NK-92 treated with Interleukin-12 subunit alpha and Interleukin-12 subunit beta, amount 100 ng/mL, for 24 hours (cell line): ENCODE measurements at regions not wholly inside any gene's neighbourhood (a gene's known extent, or its start where the extent isn't known, plus 50 kb on each side); places are given as distances from the start of the nearest gene placed in this dataset.

Experiments used
- DNase-seq: peaks from one replicate; lab custom pipeline; 2025; lab: John Stamatoyannopoulos, UW

- no peak for DNase-seq
Measured at GRCh38 chr9:109883623-109884022, 103.6 kb downstream of the PALM2AKAP2 start.

GRCh38 chr9:109886041-109886440, 106.0 kb downstream of the PALM2AKAP2 start:
- DNase-seq = no peak

GRCh38 chr9:109886617-109887016, 106.6 kb downstream of the PALM2AKAP2 start:
- DNase-seq = no peak

- DNase-seq = no peak
Measured at GRCh38 chr9:109887079-109887478, 107.1 kb downstream of the PALM2AKAP2 start.

DNA sequence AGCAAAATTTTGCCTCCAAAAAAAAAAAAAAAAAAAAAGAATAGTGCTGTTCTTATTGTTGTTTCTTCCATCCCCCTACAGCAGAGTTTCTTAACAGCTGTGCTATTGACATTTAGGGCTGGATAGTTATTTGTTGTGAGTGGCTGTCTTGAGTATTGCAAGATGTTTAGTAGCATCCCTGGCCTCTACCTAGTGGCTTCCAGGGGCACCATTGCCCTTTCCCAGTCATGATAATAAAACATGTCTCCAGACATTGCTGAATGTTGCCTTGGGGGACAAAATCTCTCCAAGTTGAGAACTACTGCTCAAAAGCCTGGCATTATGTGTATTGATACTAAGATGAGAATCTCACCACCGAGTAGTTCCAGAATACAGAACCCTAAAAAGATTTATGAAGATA, 108.7 kb downstream of the PALM2AKAP2 start:
- no peak for DNase-seq

GRCh38 chr9:109889456-109889855, 109.5 kb downstream of the PALM2AKAP2 start:
- no peak for DNase-seq

GRCh38 chr9:109893241-109893640, 113.2 kb downstream of the PALM2AKAP2 start:
- no peak for DNase-seq

DNA sequence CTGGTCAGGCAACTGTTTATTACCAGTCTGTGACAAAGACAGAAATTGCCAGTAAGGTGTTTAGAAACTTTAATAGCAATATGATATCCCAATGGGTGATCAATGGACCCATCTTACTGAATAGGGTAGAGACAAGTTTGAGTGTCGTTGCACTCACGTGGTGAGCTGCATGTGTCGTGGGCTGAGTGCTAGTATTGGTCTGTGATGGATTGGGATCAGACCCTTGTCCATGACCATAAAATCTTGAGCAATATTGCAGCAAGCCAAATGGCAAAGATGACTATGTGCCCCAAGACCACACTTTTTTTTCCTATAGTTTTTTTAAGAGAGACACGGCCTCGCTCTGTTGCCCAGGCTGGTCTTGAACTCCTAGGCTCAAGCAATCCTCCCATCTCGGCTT, 114.5 kb downstream of the PALM2AKAP2 start:
- no peak for DNase-seq

- DNase-seq = no peak
Measured at GRCh38 chr9:109894921-109895758, 115.1 kb downstream of the PALM2AKAP2 start.

GRCh38 chr9:109901201-109901600, 121.2 kb downstream of the PALM2AKAP2 start:
- DNase-seq = no peak

DNA sequence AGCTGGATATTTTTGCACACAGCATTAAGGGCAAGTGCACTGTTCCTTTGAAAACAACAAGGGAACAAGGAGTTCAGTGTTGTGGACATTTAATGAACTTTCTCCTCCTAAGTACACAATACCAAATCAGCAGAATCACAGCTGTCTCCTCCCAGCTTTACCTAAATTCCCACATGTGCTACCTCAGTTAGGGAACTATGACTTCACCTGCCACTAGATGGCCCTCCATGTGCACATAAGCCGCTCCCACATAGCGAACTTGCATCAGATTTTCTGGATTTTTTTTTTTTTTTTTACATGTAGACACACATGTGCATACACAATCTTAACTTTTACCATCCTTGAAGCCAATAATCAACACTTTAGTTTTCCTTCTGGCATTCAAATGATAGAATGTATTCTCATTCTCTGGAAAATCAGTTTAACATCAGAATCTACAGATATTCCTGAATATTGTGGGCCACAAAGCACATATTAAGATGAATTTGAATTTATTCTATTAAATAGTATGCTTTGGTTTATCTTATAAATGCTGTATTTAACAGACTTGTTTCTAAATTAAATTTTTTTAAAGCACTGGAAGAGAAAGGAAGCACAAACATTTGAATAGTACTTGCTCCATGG, 123.6 kb downstream of the PALM2AKAP2 start:
- DNase-seq = peak; percentile 11

DNA sequence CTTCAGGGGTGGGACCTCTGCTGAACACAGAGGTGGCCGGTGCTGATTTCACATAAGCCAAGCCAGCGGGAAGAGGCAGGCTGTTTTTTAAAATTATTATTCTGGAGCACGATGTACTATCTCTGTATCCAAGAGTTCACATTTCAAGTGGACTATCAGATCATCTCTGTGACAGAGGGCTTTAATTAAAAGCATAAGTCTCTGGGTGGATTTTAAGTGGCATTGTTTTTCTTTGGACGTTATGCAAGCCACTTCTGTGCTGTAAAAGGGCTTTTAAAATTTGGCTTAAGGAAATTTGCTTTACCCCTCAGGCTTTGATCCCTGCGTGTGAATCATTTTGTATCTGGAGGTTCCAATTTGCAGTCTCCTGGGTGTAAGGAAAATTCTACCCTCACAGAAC, 124.7 kb downstream of the PALM2AKAP2 start:
- no peak for DNase-seq

- no peak for DNase-seq
Measured at GRCh38 chr9:109905472-109905871, 125.5 kb downstream of the PALM2AKAP2 start.

DNA sequence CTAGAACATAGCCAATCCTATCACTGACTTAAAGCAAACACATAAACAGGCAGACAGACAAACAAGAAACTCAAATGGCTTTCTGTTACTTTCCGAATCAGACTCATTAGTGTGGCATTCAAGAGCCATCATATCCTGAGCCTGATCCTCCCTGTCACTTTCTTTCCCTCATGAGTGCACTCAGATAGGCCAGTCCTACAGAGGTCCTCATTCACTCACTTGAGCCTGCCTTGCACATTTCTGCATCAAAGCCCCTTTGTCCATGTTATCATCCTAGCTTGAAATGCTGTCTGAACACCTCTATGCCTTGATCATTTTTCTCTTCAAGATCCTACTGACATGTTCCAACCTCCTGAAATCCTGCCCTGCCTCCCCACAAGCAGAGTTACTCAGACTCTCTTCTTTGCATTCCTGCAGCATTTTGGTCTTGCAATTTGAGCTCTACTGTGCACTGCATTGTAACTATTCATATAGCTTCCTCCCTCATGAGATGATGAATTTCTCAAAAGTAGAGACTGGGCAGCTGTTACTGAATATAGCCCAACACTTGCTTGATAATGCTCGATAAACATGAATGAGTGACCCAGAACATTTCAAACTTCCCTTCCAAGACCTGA, 126.9 kb downstream of the PALM2AKAP2 start:
- DNase-seq = no peak

- no peak for DNase-seq
Measured at GRCh38 chr9:109907400-109907799, 127.4 kb downstream of the PALM2AKAP2 start.

DNA sequence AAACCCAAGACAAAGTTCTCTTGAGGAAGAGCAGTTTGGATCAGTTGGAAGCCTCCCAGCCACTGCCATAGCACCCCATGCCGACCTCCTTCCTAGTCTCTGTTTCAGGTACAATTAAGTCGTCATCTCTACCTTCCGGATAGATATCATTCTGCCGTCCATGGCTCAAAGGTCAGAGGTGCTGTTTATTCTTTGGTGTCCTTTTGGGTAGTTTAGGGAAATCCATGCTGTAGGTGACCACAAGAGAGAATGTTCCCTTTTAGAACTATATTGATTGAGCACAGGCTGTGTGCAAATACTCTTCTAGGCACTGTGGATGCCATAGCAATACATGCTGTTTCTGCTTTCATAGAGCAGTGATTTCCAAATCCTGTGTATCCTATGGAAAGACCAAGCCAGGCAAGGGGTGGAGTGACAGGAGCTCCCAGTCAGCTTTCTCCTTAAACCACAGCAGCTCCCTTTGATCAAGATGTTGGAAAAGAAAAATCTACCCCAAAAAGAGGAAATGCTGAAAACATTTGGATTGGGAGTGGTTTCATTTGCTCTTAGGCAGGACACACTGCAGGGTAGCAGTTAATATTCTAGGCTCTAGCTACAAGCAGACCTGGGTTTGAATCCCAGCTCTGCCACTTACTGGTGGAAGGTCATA, 127.9 kb downstream of the PALM2AKAP2 start:
- DNase-seq = no peak

GRCh38 chr9:109908459-109909390, 128.7 kb downstream of the PALM2AKAP2 start:
- no peak for DNase-seq

GRCh38 chr9:109910671-109911518, 130.9 kb downstream of the PALM2AKAP2 start:
- no peak for DNase-seq

GRCh38 chr9:109912082-109912582, 132.1 kb downstream of the PALM2AKAP2 start:
- DNase-seq = no peak

DNA sequence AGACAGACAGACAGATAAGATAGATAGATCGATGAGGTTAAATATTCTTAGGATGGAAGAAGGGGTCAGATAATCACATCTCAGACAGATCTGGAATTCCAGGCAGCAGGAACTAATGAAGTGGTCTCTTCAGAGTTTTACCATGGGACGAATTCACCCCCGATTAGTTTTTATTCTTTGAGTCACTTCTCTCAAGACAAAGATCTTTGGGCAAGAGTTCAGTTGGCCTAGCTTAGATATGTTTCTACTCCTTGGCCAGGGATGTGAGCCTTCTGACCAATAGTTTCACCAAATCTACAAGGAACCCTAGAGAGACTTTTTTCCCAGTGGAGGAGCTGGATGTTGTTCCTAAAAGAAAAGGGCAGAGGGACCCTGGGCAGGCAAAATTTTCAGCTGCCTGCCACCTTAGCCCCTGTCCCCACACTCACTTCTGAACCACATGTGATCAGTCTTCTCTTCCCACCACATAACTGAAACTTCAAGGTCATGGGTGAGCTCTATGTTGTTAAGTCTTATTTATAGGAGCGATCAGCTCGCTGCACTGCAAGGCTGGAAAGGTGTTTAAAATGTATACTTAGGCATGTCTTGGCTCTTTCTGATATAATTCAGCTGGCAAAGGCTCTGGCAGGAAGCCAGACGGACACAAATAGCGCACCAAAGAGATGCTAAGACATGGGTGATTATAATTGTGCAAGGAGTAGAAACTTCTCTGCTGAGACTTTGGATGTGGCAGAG, 132.9 kb downstream of the PALM2AKAP2 start:
- no peak for DNase-seq
